NAMALWA (cell line): ENCODE measurements at regions not wholly inside any gene's neighbourhood (a gene's known extent, or its start where the extent isn't known, plus 50 kb on each side); places are given as distances from the start of the nearest gene placed in this dataset.

Experiments used
- DNase-seq: peaks from one replicate; pipeline ENCODE4 v3.0.0-alpha.2; 2015; ENCODE audit warnings: low spot score

- DNase-seq = no peak
Observed at GRCh38 chr11:15584158-15584557, 469.4 kb downstream of the INSC start.

- no peak for DNase-seq
Observed at GRCh38 chr11:15585602-15586331, 471.0 kb downstream of the INSC start.

- no peak for DNase-seq
Observed at GRCh38 chr11:15586741-15587473, 472.2 kb downstream of the INSC start.

GRCh38 chr11:15589070-15589626 lies 474.4 kb downstream of the INSC start:
- DNase-seq = no peak

- DNase-seq = peak; percentile 1
Observed at GRCh38 chr11:15590132-15590531, 475.4 kb downstream of the INSC start.

GRCh38 chr11:15591112-15591537 lies 476.4 kb downstream of the INSC start:
- no peak for DNase-seq

- no peak for DNase-seq
Observed at GRCh38 chr11:15594607-15595006, 479.9 kb downstream of the INSC start.

- no peak for DNase-seq
Observed at GRCh38 chr11:15599376-15599775, 484.7 kb downstream of the INSC start.

GRCh38 chr11:15602047-15602446 lies 487.3 kb downstream of the INSC start:
- DNase-seq = no peak

GRCh38 chr11:15602785-15603567 lies 488.3 kb downstream of the INSC start:
- DNase-seq = no peak

- no peak for DNase-seq
Observed at GRCh38 chr11:15605094-15605493, 490.4 kb downstream of the INSC start.

- DNase-seq = no peak
Observed at GRCh38 chr11:15607361-15608036, 492.8 kb downstream of the INSC start.

GRCh38 chr11:15609445-15609844 lies 494.7 kb downstream of the INSC start:
- DNase-seq = no peak

GRCh38 chr11:15610881-15611280 lies 496.2 kb downstream of the INSC start:
- no peak for DNase-seq

- DNase-seq = no peak
Observed at GRCh38 chr11:15613251-15613650, 498.5 kb downstream of the INSC start.

GRCh38 chr11:15613789-15614188 lies 499.1 kb downstream of the INSC start:
- DNase-seq = no peak

- DNase-seq = no peak
Observed at GRCh38 chr11:15615398-15616096, 500.8 kb downstream of the INSC start.

- DNase-seq = no peak
Observed at GRCh38 chr11:15616130-15617105, 501.7 kb downstream of the INSC start.

- DNase-seq = no peak
Observed at GRCh38 chr11:15617126-15617525, 502.4 kb downstream of the INSC start.

GRCh38 chr11:15618583-15619032 lies 503.9 kb downstream of the INSC start:
- no peak for DNase-seq
